Esophagus muscularis mucosa (tissue), 4 donors: ENCODE measurements at regions not wholly inside any gene's neighbourhood (a gene's known extent, or its start where the extent isn't known, plus 50 kb on each side); places are given as distances from the start of the nearest gene placed in this dataset.

Experiments used
- DNase-seq: peaks from one replicate; pipeline ENCODE4 v3.0.0-alpha.2; 2017; ENCODE audit errors: extremely low spot score
- H3K27ac ChIP-seq, 4 donors: fragments of 200-600 bp; sonication (generic); replicated peaks in 1 of 4; 1 replicate in 3 of 4; 2 replicates in 1 of 4; pipeline ENCODE4 v1.5.1; 2016 to 2019; ENCODE audit warnings: mild to moderate bottlenecking in 1 of 4
- H3K27me3 ChIP-seq, 4 donors: fragments of 200-600 bp; sonication (generic); one replicate each; pipeline versions ENCODE4 v1.5.1 to v1.6.0; 2016 to 2019
- H3K36me3 ChIP-seq, 4 donors: fragments of 200-600 bp; sonication (generic); one replicate each; pipeline ENCODE4 v1.5.1; 2016 to 2019
- H3K4me1 ChIP-seq, 4 donors: fragments of 200-600 bp; sonication (generic); one replicate each; pipeline ENCODE4 v1.5.1; 2016 to 2019
- H3K4me3 ChIP-seq, 4 donors: fragments of 200-600 bp; sonication (generic); 1 replicate in 2 of 4; 2 replicates in 2 of 4; pipeline ENCODE4 v1.5.1; 2016 to 2019; ENCODE audit warnings: mild to moderate bottlenecking in 4 of 4, moderate library complexity in 1 of 4
- H3K9me3 ChIP-seq, 4 donors: fragments of 200-600 bp; sonication (generic); 1 replicate in 3 of 4; 2 replicates in 1 of 4; pipeline ENCODE4 v1.5.1; 2016 to 2019
- CTCF ChIP-seq, 3 experiments: fragments of 200-600 bp in 2 of 3; fragments of 450-650 bp in 1 of 3; sonication (generic) in 2 of 3; IDR thresholded peaks; one replicate each; pipeline ENCODE4 v1.5.1; 2017 to 2019; ENCODE audit warnings: antibody characterized with exemption in 3 of 3, mild to moderate bottlenecking in 2 of 3, moderate library complexity in 1 of 3
- EP300 ChIP-seq: sonication (generic); formaldehyde crosslinking; IDR thresholded peaks from one replicate; pipeline ENCODE4 v1.6.1; 2017; ENCODE audit warnings: antibody characterized with exemption
- POLR2A ChIP-seq: fragments of 450-650 bp; IDR thresholded peaks from one replicate; pipeline ENCODE4 v1.6.1; 2017; ENCODE audit warnings: antibody characterized with exemption, moderate library complexity, mild to moderate bottlenecking, low read depth
- POLR2AphosphoS5 ChIP-seq, 2 donors: sonication (generic); formaldehyde crosslinking; IDR thresholded peaks; one replicate each; pipeline ENCODE4 v1.6.1; 2017; ENCODE audit warnings: antibody characterized with exemption in 2 of 2
- WGBS: methylation state at CpG from one replicate; pipeline ENCODE4 v1.1.5; 2018; 5-methylcytosine and 5-hydroxymethylcytosine counted together
- intact Hi-C: fragments of 100-400 bp; cut with DNase I; formaldehyde crosslinking; loops from one replicate; pipeline ENCODE4 v1.15.1; 2023

GRCh38 chr11:69908511-69909220, 89.5 kb upstream of the FGF3 start:
- intact Hi-C loops, result no loop called here
- TF ChIP-seq CTCF (IDR thresholded peaks at IDR 0.05), result no peak
- TF ChIP-seq POLR2AphosphoS5 (IDR thresholded peaks at IDR 0.05), result no peak
- no peak for TF ChIP-seq EP300
- TF ChIP-seq POLR2A, result no peak
- Histone ChIP-seq H3K27ac (no peak overlapping the region), H3K27me3 (peaks cover 0 to 87% (median 3%) of the 10 kb centered on the region in 4 donors), H3K9me3 (no peaks in the 10 kb centered on the region), H3K4me1 (peaks cover 0 to 9% (median 6%) of the 10 kb centered on the region in 4 donors), H3K36me3 (no peaks in the 10 kb centered on the region), H3K4me3 (no peak overlapping the region)
- 80% methylated on average over 13 of the region's 19 CpGs for WGBS
- DNase-seq, result no peak

- no peak for DNase-seq
- no peaks in the 10 kb centered on the region for H3K9me3 ChIP-seq
- H3K4me3 ChIP-seq, result no peak overlapping the region
- intact Hi-C loops, result loop anchor here (10.0 kb wide), 1 partner anchor 225 kb away; no protein-coding TSS in a partner anchor
- H3K27me3 ChIP-seq, result peaks cover 0 to 92% (median 3%) of the 10 kb centered on the region in 4 donors
- H3K4me1 ChIP-seq, result peaks cover 3 to 11% (median 8%) of the 10 kb centered on the region in 4 donors
- H3K27ac ChIP-seq, result no peak overlapping the region
- TF ChIP-seq POLR2A (no peak), CTCF (IDR thresholded peaks at IDR 0.05) (peak; percentile 19 to 44 (median 31))
- H3K36me3 ChIP-seq, result no peaks in the 10 kb centered on the region
- WGBS, result 45% methylated on average over 10 of the region's 28 CpGs
These were observed 90.6 kb upstream of the FGF3 start for GRCh38 chr11:69909561-69910518.

- DNase-seq, result no peak
These were observed 91.5 kb upstream of the FGF3 start for GRCh38 chr11:69910519-69911309.

More at GRCh38 chr11:69910519-69911309, 91.5 kb upstream of the FGF3 start:
- no peaks in the 10 kb centered on the region for H3K36me3 ChIP-seq
- H3K4me3 ChIP-seq, result no peak overlapping the region
- no peak overlapping the region for H3K27ac ChIP-seq
- no peaks in the 10 kb centered on the region for H3K9me3 ChIP-seq
- 93% methylated on average over 8 of the region's 17 CpGs for WGBS
- intact Hi-C loops, result loop anchor here (10.0 kb wide), 1 partner anchor 226 kb away; no protein-coding TSS in a partner anchor
- no peak for TF ChIP-seq EP300
- TF ChIP-seq POLR2AphosphoS5 (IDR thresholded peaks at IDR 0.05), result no peak
- TF ChIP-seq POLR2A, result no peak
- TF ChIP-seq CTCF (IDR thresholded peaks at IDR 0.05), result no peak
- peaks cover 0 to 89% (median 3%) of the 10 kb centered on the region in 4 donors for H3K27me3 ChIP-seq
- peaks cover 11 to 20% (median 15%) of the 10 kb centered on the region in 4 donors for H3K4me1 ChIP-seq
